KMS-11 (cell line): ENCODE measurements at regions not wholly inside any gene's neighbourhood (a gene's known extent, or its start where the extent isn't known, plus 50 kb on each side); places are given as distances from the start of the nearest gene placed in this dataset.
"Not testable (repeated sequence)": the region's sequence is repeated elsewhere in the genome, so short reads cannot be mapped to it uniquely, and the experiment has no call there.

Experiments
- H2AFZ ChIP-seq: fragments of 200-600 bp; sonication (generic); 2 replicates; pipeline ENCODE4 v1.6.1; 2016; ENCODE audit warnings: antibody characterized with exemption, mixed run types, low read depth
- H3K27ac ChIP-seq: fragments of 200-600 bp; sonication (generic); 2 replicates; pipeline ENCODE4 v1.6.1; 2016; ENCODE audit warnings: mild to moderate bottlenecking, mixed run types
- H3K27me3 ChIP-seq: fragments of 200-600 bp; sonication (generic); 2 replicates; pipeline ENCODE4 v1.6.1; 2017; ENCODE audit warnings: mild to moderate bottlenecking, low read depth, mixed run types, moderate library complexity; ENCODE audit not compliant: insufficient read depth
- H3K36me3 ChIP-seq: fragments of 200-600 bp; sonication (generic); 2 replicates; pipeline ENCODE4 v1.6.1; 2017; ENCODE audit warnings: mild to moderate bottlenecking, mixed run types; ENCODE audit not compliant: insufficient read depth
- H3K4me1 ChIP-seq: fragments of 200-600 bp; sonication (generic); 2 replicates; pipeline ENCODE4 v1.6.1; 2016; ENCODE audit warnings: mild to moderate bottlenecking, low read depth, mixed run types; ENCODE audit not compliant: poor library complexity, severe bottlenecking
- H3K4me2 ChIP-seq: fragments of 200-600 bp; sonication (generic); 2 replicates; pipeline ENCODE4 v1.7.0; 2016; ENCODE audit warnings: mild to moderate bottlenecking, mixed run types
- H3K4me3 ChIP-seq: fragments of 200-600 bp; sonication (generic); IDR thresholded peaks from 2 replicates; pipeline ENCODE4 v1.6.1; 2017; ENCODE audit warnings: low read depth, low read length, mixed read lengths; ENCODE audit not compliant: insufficient read depth
- H3K79me2 ChIP-seq: fragments of 200-600 bp; sonication (generic); 2 replicates; pipeline ENCODE4 v1.6.1; 2016; ENCODE audit warnings: low read depth, mixed run types; ENCODE audit not compliant: insufficient read depth
- H3K9ac ChIP-seq: fragments of 200-600 bp; sonication (generic); 2 replicates; pipeline ENCODE4 v1.6.1; 2016; ENCODE audit warnings: mild to moderate bottlenecking, mixed run types
- H4K20me1 ChIP-seq: fragments of 200-600 bp; sonication (generic); 2 replicates; pipeline ENCODE4 v1.6.1; 2016; ENCODE audit warnings: mild to moderate bottlenecking, mixed run types; ENCODE audit not compliant: insufficient read depth
- CTCF ChIP-seq: fragments of 200-600 bp; sonication (generic); conservative IDR thresholded peaks from 2 replicates; pipeline ENCODE4 v1.6.1; 2017; ENCODE audit warnings: low read depth, mild to moderate bottlenecking, antibody characterized with exemption, low read length, moderate library complexity, mixed read lengths

GRCh38 chr6:142016666-142017065, 116.1 kb upstream of the GJE1 start:
- H3K79me2 ChIP-seq, H3K4me3 ChIP-seq: not testable (repeated sequence)

DNA sequence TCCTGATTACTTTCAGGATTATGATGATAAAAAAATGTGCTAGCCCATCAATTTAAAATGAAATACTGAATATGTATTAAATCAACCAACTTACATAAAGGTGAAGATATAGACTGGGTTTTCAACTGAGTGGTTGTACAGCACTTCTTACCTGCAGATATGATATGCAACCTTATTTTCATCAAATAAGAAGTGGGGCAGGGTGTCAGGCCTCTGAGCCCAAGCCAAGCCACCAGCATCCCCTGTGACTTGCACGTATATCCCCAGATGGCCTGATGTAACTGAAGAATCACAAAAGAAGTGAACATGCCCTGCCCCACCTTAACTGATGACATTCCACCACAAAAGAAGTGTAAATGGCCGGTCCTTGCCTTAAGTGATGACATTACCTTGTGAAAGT, 117.3 kb upstream of the GJE1 start:
- H3K4me3 ChIP-seq, H3K9ac ChIP-seq, H2AFZ ChIP-seq, H3K36me3 ChIP-seq, H3K4me2 ChIP-seq, H3K27ac ChIP-seq, H3K27me3 ChIP-seq, H3K4me1 ChIP-seq, H4K20me1 ChIP-seq, H3K79me2 ChIP-seq: not testable (repeated sequence)

More at GRCh38 chr6:142016666-142017065, 116.1 kb upstream of the GJE1 start:
- H3K27me3 ChIP-seq, H2AFZ ChIP-seq, H3K9ac ChIP-seq, H3K27ac ChIP-seq, H3K36me3 ChIP-seq, H3K4me1 ChIP-seq, H4K20me1 ChIP-seq, H3K4me2 ChIP-seq: not testable (repeated sequence)

GRCh38 chr6:142015011-142015410, 117.7 kb upstream of the GJE1 start:
- Histone ChIP-seq H3K36me3 (no peaks in the 10 kb centered on the region), H3K9ac (no peak overlapping the region), H3K79me2 (no peaks in the 10 kb centered on the region), H4K20me1 (no peaks in the 10 kb centered on the region), H3K27me3 (no peaks in the 10 kb centered on the region), H3K4me2 (no peak overlapping the region), H3K4me1 (no peaks in the 10 kb centered on the region), H3K27ac (no peak overlapping the region), H2AFZ (no peak overlapping the region), H3K4me3 (no peak overlapping the region)
- TF ChIP-seq CTCF: no peak

- no peaks in the 10 kb centered on the region for H3K79me2 ChIP-seq
- H3K4me1 ChIP-seq: no peaks in the 10 kb centered on the region
- H3K9ac ChIP-seq: no peak overlapping the region
- no peaks in the 10 kb centered on the region for H3K27me3 ChIP-seq
- no peak overlapping the region for H2AFZ ChIP-seq
- H3K27ac ChIP-seq: no peak overlapping the region
- no peak for TF ChIP-seq CTCF
- H3K4me3 ChIP-seq: no peak overlapping the region
- no peaks in the 10 kb centered on the region for H4K20me1 ChIP-seq
- H3K36me3 ChIP-seq: no peaks in the 10 kb centered on the region
- H3K4me2 ChIP-seq: no peak overlapping the region
Observed at GRCh38 chr6:142014515-142014914, 118.2 kb upstream of the GJE1 start.

DNA sequence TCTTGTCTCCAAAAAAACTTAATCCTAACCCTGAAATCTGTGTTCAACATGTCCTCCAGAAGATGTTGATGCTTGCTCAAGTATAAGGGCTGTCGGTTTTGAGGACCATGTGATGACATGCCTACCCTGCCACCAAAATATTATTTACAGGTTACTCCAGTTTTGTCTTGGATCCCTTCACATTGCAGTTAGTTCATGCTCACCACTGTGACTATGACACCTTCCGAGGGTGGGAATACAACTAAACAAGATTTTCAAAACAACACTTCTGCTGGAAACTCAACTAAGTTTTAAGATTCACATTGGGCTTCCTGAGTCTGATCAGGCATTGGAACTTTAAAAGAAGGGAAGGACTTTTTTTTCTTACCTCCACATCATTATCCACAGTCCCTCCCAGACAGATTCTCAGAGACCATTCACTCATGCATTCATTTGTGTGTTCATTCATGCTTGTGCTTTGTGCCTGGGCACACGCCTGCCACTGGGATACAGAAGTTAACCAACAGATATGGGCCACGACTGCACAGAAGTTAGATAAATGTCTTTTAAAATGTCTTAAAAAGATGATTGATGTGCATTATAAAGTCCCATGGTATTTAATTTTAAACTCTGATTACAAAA, 118.7 kb upstream of the GJE1 start:
- Histone ChIP-seq H4K20me1 (no peaks in the 10 kb centered on the region), H3K4me2 (no peak overlapping the region), H3K36me3 (no peaks in the 10 kb centered on the region), H3K27ac (no peak overlapping the region), H3K4me3 (no peak overlapping the region), H3K27me3 (no peaks in the 10 kb centered on the region), H3K79me2 (no peaks in the 10 kb centered on the region), H3K4me1 (no peaks in the 10 kb centered on the region), H3K9ac (no peak overlapping the region), H2AFZ (no peak overlapping the region)
- no peak for TF ChIP-seq CTCF
